Astrocyte (in vitro differentiated cells and primary cell): ENCODE measurements at regions not wholly inside any gene's neighbourhood (a gene's known extent, or its start where the extent isn't known, plus 50 kb on each side); places are given as distances from the start of the nearest gene placed in this dataset.

ENCODE experiments used
- DNase-seq: peaks from one replicate; pipeline ENCODE4 v3.0.0-alpha.2; 2010; ENCODE audit warnings: low read depth
- FAIRE-seq: peaks from 2 replicates; lab custom pipeline; 2011; peaks lifted over from hg19 to GRCh38; lab: Jason Lieb, UNC
- H2AFZ ChIP-seq: 2 replicates; pipeline ENCODE4 v1.6.0; 2012; ENCODE audit warnings: low read depth, low read length, inconsistent platforms
- H3K27ac ChIP-seq: 2 replicates; pipeline ENCODE4 v1.5.1; 2011; ENCODE audit warnings: low read depth, low read length, inconsistent platforms
- H3K27me3 ChIP-seq: 2 replicates; pipeline ENCODE4 v1.6.0; 2011; ENCODE audit warnings: low read length, inconsistent platforms; ENCODE audit not compliant: insufficient read depth
- H3K36me3 ChIP-seq: 2 replicates; pipeline ENCODE4 v1.5.1; 2011; ENCODE audit warnings: low read length, inconsistent platforms; ENCODE audit not compliant: insufficient read depth
- H3K4me1 ChIP-seq: 2 replicates; pipeline ENCODE4 v1.5.1; 2011; ENCODE audit warnings: low read length, inconsistent platforms; ENCODE audit not compliant: insufficient read depth
- H3K4me2 ChIP-seq: 2 replicates; pipeline ENCODE4 v1.6.0; 2012; ENCODE audit warnings: low read length, inconsistent platforms
- H3K4me3 ChIP-seq: 2 replicates; pipeline ENCODE4 v1.5.1; 2011; ENCODE audit warnings: low read depth, mild to moderate bottlenecking, low read length, inconsistent platforms; ENCODE audit not compliant: insufficient read depth
- H3K79me2 ChIP-seq: 2 replicates; pipeline ENCODE4 v1.6.0; 2012; ENCODE audit warnings: mild to moderate bottlenecking, low read length, inconsistent platforms; ENCODE audit not compliant: insufficient read depth
- H3K9ac ChIP-seq: 2 replicates; pipeline ENCODE4 v1.6.0; 2012; ENCODE audit warnings: mild to moderate bottlenecking, low read length, inconsistent platforms
- H3K9me3 ChIP-seq: 2 replicates; pipeline ENCODE4 v1.5.1; 2012; ENCODE audit warnings: low read depth, mild to moderate bottlenecking, low read length, inconsistent platforms; ENCODE audit not compliant: insufficient read depth
- H4K20me1 ChIP-seq: 2 replicates; pipeline ENCODE4 v1.6.0; 2012; ENCODE audit warnings: low read length, inconsistent platforms; ENCODE audit not compliant: insufficient read depth
- H3K27ac Mint-ChIP-seq: one replicate; pipeline ENCODE4 v1.8.0; 2021; ENCODE audit warnings: mild to moderate bottlenecking, mixed read lengths; ENCODE audit not compliant: unreplicated experiment
- H3K27me3 Mint-ChIP-seq: one replicate; pipeline ENCODE4 v1.8.0; 2021; ENCODE audit warnings: low read depth, mixed read lengths; ENCODE audit not compliant: unreplicated experiment
- H3K36me3 Mint-ChIP-seq: one replicate; pipeline ENCODE4 v1.8.0; 2021; ENCODE audit warnings: low read depth, mixed read lengths; ENCODE audit not compliant: unreplicated experiment
- H3K4me1 Mint-ChIP-seq: one replicate; pipeline ENCODE4 v1.8.0; 2021; ENCODE audit warnings: low read depth, mixed read lengths; ENCODE audit not compliant: unreplicated experiment
- H3K4me3 Mint-ChIP-seq: one replicate; pipeline ENCODE4 v1.8.0; 2021; ENCODE audit warnings: mild to moderate bottlenecking, moderate library complexity, mixed read lengths; ENCODE audit not compliant: unreplicated experiment
- H3K9me3 Mint-ChIP-seq: one replicate; pipeline ENCODE4 v1.8.0; 2021; ENCODE audit warnings: mild to moderate bottlenecking, mixed read lengths; ENCODE audit not compliant: unreplicated experiment
- EZH2 ChIP-seq: IDR thresholded peaks from 2 replicates; pipeline ENCODE4 v1.6.1; 2012; ENCODE audit warnings: mild to moderate bottlenecking, low read length, inconsistent platforms; ENCODE audit not compliant: insufficient read depth
- TF ChIP-seq, protein P1 (sequence below): IDR thresholded peaks from 2 replicates; pipeline ENCODE4 v1.5.1; 2011; ENCODE audit warnings: low read depth, mild to moderate bottlenecking, inconsistent platforms, low read length, moderate library complexity; ENCODE audit not compliant: insufficient read depth

GRCh38 chr2:182605166-182605565, 110.9 kb upstream of the DNAJC10 start:
- TF ChIP-seq EZH2, result no peak
- TF ChIP-seq, protein P1, sequence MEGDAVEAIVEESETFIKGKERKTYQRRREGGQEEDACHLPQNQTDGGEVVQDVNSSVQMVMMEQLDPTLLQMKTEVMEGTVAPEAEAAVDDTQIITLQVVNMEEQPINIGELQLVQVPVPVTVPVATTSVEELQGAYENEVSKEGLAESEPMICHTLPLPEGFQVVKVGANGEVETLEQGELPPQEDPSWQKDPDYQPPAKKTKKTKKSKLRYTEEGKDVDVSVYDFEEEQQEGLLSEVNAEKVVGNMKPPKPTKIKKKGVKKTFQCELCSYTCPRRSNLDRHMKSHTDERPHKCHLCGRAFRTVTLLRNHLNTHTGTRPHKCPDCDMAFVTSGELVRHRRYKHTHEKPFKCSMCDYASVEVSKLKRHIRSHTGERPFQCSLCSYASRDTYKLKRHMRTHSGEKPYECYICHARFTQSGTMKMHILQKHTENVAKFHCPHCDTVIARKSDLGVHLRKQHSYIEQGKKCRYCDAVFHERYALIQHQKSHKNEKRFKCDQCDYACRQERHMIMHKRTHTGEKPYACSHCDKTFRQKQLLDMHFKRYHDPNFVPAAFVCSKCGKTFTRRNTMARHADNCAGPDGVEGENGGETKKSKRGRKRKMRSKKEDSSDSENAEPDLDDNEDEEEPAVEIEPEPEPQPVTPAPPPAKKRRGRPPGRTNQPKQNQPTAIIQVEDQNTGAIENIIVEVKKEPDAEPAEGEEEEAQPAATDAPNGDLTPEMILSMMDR, result no peak
- Histone ChIP-seq H3K79me2 (no peaks in the 10 kb centered on the region), H3K36me3 (no peaks in the 10 kb centered on the region), H3K4me2 (no peak overlapping the region), H3K27me3 (no peaks in the 10 kb centered on the region), H3K4me1 (no peaks in the 10 kb centered on the region), H3K9me3 (no peaks in the 10 kb centered on the region), H4K20me1 (no peaks in the 10 kb centered on the region), H3K9ac (no peak overlapping the region), H2AFZ (no peak overlapping the region), H3K4me3 (no peak overlapping the region), H3K27ac (no peak overlapping the region)
- H3K36me3 Mint-ChIP-seq, result no peaks in the 10 kb centered on the region
- DNase-seq (no peak), FAIRE-seq (no peak)
- no peak overlapping the region for H3K27ac Mint-ChIP-seq
- H3K9me3 Mint-ChIP-seq, result no peaks in the 10 kb centered on the region
- no peaks in the 10 kb centered on the region for H3K27me3 Mint-ChIP-seq
- peaks cover 6% of the 10 kb centered on the region for H3K4me1 Mint-ChIP-seq
- H3K4me3 Mint-ChIP-seq, result no peak overlapping the region

- H4K20me1 ChIP-seq, result no peaks in the 10 kb centered on the region
- no peaks in the 10 kb centered on the region for H3K79me2 ChIP-seq
- Mint-ChIP-seq H3K36me3 (no peaks in the 10 kb centered on the region), H3K27ac (no peak overlapping the region), H3K9me3 (no peaks in the 10 kb centered on the region), H3K4me3 (no peak overlapping the region), H3K27me3 (no peaks in the 10 kb centered on the region), H3K4me1 (peaks cover 6% of the 10 kb centered on the region)
- FAIRE-seq, result no peak
- DNase-seq, result no peak
- no peak overlapping the region for H3K9ac ChIP-seq
- H3K9me3 ChIP-seq, result no peaks in the 10 kb centered on the region
- H3K36me3 ChIP-seq, result no peaks in the 10 kb centered on the region
- H3K4me1 ChIP-seq, result no peaks in the 10 kb centered on the region
- no peak overlapping the region for H2AFZ ChIP-seq
- no peaks in the 10 kb centered on the region for H3K27me3 ChIP-seq
- H3K27ac ChIP-seq, result no peak overlapping the region
- H3K4me2 ChIP-seq, result no peak overlapping the region
- no peak for TF ChIP-seq EZH2
- TF ChIP-seq, protein P1, result no peak
- H3K4me3 ChIP-seq, result no peak overlapping the region
Measured at GRCh38 chr2:182606728-182607681, 109.1 kb upstream of the DNAJC10 start.
